Fibroblast of lung (primary cell): ENCODE measurements at regions not wholly inside any gene's neighbourhood (a gene's known extent, or its start where the extent isn't known, plus 50 kb on each side); places are given as distances from the start of the nearest gene placed in this dataset.

Source experiments
- EZH2 ChIP-seq: IDR thresholded peaks from 2 replicates; pipeline ENCODE4 v1.5.1; 2012; ENCODE audit warnings: low read length, control low read depth, mild to moderate bottlenecking; ENCODE audit errors: missing control alignments
- TF ChIP-seq, protein P1 (sequence below), 2 donors: IDR thresholded peaks in 1 of 2; conservative IDR thresholded peaks in 1 of 2; 1 replicate in 1 of 2; 2 replicates in 1 of 2; pipeline ENCODE4 v1.5.1; 2011 to 2012; ENCODE audit warnings: low read length in 2 of 2, control low read depth in 1 of 2, inconsistent platforms in 1 of 2, low read depth in 1 of 2, mild to moderate bottlenecking in 1 of 2

DNA sequence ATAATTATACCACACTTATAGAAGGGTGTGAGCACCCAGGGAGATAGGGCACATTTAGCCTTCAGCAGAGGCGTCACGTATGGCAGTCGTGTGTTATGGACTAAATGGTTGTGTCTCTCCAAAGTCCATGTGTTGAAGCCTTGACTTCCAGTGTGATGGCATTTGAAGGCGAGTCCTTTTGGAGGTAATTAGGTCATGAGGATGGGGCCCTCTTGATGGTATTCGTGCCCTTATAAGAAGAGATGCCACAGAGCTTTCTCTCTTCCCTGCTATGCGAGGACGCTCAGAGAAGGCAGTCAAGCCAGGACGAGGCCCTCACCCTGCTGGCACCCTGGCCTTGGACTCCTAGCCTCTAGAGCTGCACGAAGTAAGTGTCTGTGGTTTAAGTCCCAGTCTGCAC lies 375.0 kb upstream of the C1orf174 start:
- TF ChIP-seq, protein P1, sequence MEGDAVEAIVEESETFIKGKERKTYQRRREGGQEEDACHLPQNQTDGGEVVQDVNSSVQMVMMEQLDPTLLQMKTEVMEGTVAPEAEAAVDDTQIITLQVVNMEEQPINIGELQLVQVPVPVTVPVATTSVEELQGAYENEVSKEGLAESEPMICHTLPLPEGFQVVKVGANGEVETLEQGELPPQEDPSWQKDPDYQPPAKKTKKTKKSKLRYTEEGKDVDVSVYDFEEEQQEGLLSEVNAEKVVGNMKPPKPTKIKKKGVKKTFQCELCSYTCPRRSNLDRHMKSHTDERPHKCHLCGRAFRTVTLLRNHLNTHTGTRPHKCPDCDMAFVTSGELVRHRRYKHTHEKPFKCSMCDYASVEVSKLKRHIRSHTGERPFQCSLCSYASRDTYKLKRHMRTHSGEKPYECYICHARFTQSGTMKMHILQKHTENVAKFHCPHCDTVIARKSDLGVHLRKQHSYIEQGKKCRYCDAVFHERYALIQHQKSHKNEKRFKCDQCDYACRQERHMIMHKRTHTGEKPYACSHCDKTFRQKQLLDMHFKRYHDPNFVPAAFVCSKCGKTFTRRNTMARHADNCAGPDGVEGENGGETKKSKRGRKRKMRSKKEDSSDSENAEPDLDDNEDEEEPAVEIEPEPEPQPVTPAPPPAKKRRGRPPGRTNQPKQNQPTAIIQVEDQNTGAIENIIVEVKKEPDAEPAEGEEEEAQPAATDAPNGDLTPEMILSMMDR (conservative IDR thresholded peaks at IDR 0.05 in 1 of 2, IDR thresholded peaks at IDR 0.05 in 1 of 2; ENCODE audit: low read depth in 1 of 2, low read length in 2 of 2), result no peak
- no peak for TF ChIP-seq EZH2
